ENCODE measurements at regions not wholly inside any gene's neighbourhood (a gene's known extent, or its start where the extent isn't known, plus 50 kb on each side); places are given as distances from the start of the nearest gene placed in this dataset.
"Not testable (repeated sequence)": the region's sequence is repeated elsewhere in the genome, so short reads cannot be mapped to it uniquely, and the experiment has no call there.

- no peak for DNase-seq
These were observed 176.0 kb downstream of the MSX2 start for GRCh38 chr5:174900240-174900865.

- no peak for DNase-seq
These were observed 173.0 kb downstream of the MSX2 start for GRCh38 chr5:174897281-174897950.

- DNase-seq = no peak
These were observed 171.0 kb downstream of the MSX2 start for GRCh38 chr5:174895360-174895759.

GRCh38 chr5:174892742-174893141 lies 168.4 kb downstream of the MSX2 start:
- no peak for DNase-seq

GRCh38 chr5:174880412-174881200 lies 156.2 kb downstream of the MSX2 start:
- not testable (repeated sequence) for DNase-seq

- DNase-seq = no peak
These were observed 153.6 kb downstream of the MSX2 start for GRCh38 chr5:174877987-174878386.

- no peak for DNase-seq
These were observed 147.9 kb downstream of the MSX2 start for GRCh38 chr5:174872271-174872670.

GRCh38 chr5:174852143-174852542 lies 127.8 kb downstream of the MSX2 start:
- no peak for DNase-seq

- DNase-seq = no peak
These were observed 126.3 kb downstream of the MSX2 start for GRCh38 chr5:174850565-174851169.

GRCh38 chr5:174849426-174849825 lies 125.0 kb downstream of the MSX2 start:
- no peak for DNase-seq

- no peak for DNase-seq
These were observed 120.6 kb downstream of the MSX2 start for GRCh38 chr5:174844971-174845370.

- DNase-seq = no peak
These were observed 119.2 kb downstream of the MSX2 start for GRCh38 chr5:174843263-174844250.

GRCh38 chr5:174840435-174840834 lies 116.1 kb downstream of the MSX2 start:
- no peak for DNase-seq

- DNase-seq = no peak
These were observed 114.8 kb downstream of the MSX2 start for GRCh38 chr5:174839196-174839595.

GRCh38 chr5:174837919-174838902 lies 113.8 kb downstream of the MSX2 start:
- DNase-seq = no peak

GRCh38 chr5:174834081-174834480 lies 109.7 kb downstream of the MSX2 start:
- DNase-seq = no peak

GRCh38 chr5:174832811-174833210 lies 108.4 kb downstream of the MSX2 start:
- DNase-seq = no peak

- no peak for DNase-seq
These were observed 107.6 kb downstream of the MSX2 start for GRCh38 chr5:174832025-174832424.

GRCh38 chr5:174831031-174831660 lies 106.8 kb downstream of the MSX2 start:
- DNase-seq = no peak

GRCh38 chr5:174829511-174829864 lies 105.1 kb downstream of the MSX2 start:
- no peak for DNase-seq
